Osteoblast (primary cell): ENCODE measurements at regions not wholly inside any gene's neighbourhood (a gene's known extent, or its start where the extent isn't known, plus 50 kb on each side); places are given as distances from the start of the nearest gene placed in this dataset.

Source experiments
- DNase-seq: peaks from one replicate; pipeline ENCODE4 v3.0.0; 2011; ENCODE audit warnings: low spot score, mixed read lengths; ENCODE audit not compliant: insufficient read length; ENCODE audit errors: missing footprints
- H2AFZ ChIP-seq: 2 replicates; pipeline ENCODE4 v1.6.0; 2011; ENCODE audit warnings: mild to moderate bottlenecking, low read length
- H3K27ac ChIP-seq: 2 replicates; pipeline ENCODE4 v1.5.1; 2011; ENCODE audit warnings: mild to moderate bottlenecking, low read depth, low read length, moderate library complexity
- H3K27me3 ChIP-seq: 2 replicates; pipeline ENCODE4 v1.6.0; 2012; ENCODE audit warnings: mild to moderate bottlenecking, control low read depth, inconsistent platforms, low read length, moderate library complexity; ENCODE audit not compliant: insufficient read depth
- H3K36me3 ChIP-seq: 2 replicates; pipeline ENCODE4 v1.5.1; 2011; ENCODE audit warnings: mild to moderate bottlenecking, low read length, control low read depth, moderate library complexity; ENCODE audit not compliant: insufficient read depth
- H3K4me1 ChIP-seq: 2 replicates; pipeline ENCODE4 v1.5.1; 2011; ENCODE audit warnings: mild to moderate bottlenecking, low read length, control low read depth, moderate library complexity; ENCODE audit not compliant: insufficient read depth
- H3K4me2 ChIP-seq: 2 replicates; pipeline ENCODE4 v1.6.0; 2011; ENCODE audit warnings: mild to moderate bottlenecking, low read length; ENCODE audit not compliant: insufficient read depth
- H3K4me3 ChIP-seq: fragments of 200-600 bp; sonication (generic); 3 replicates; pipeline ENCODE4 v1.5.1; 2012; ENCODE audit warnings: mild to moderate bottlenecking, low read length, inconsistent platforms; ENCODE audit not compliant: insufficient read depth
- H3K79me2 ChIP-seq: 2 replicates; pipeline ENCODE4 v1.6.0; 2012; ENCODE audit warnings: mild to moderate bottlenecking, low read length, control low read depth, inconsistent platforms; ENCODE audit not compliant: insufficient read depth
- H3K9me3 ChIP-seq: 2 replicates; pipeline ENCODE4 v1.5.1; 2011; ENCODE audit warnings: low read depth, low read length, control low read depth
- H4K20me1 ChIP-seq: 2 replicates; pipeline ENCODE4 v1.6.0; 2012; ENCODE audit warnings: mild to moderate bottlenecking, low read length, control low read depth; ENCODE audit not compliant: insufficient read depth
- TF ChIP-seq, protein P1 (sequence below): IDR thresholded peaks from 2 replicates; pipeline ENCODE4 v1.5.1; 2011; ENCODE audit warnings: mild to moderate bottlenecking, low read depth, low read length, moderate library complexity; ENCODE audit errors: extremely low read depth

GRCh38 chr11:79634905-79635304 is 194.1 kb upstream of the TENM4 start:
- TF ChIP-seq, protein P1, sequence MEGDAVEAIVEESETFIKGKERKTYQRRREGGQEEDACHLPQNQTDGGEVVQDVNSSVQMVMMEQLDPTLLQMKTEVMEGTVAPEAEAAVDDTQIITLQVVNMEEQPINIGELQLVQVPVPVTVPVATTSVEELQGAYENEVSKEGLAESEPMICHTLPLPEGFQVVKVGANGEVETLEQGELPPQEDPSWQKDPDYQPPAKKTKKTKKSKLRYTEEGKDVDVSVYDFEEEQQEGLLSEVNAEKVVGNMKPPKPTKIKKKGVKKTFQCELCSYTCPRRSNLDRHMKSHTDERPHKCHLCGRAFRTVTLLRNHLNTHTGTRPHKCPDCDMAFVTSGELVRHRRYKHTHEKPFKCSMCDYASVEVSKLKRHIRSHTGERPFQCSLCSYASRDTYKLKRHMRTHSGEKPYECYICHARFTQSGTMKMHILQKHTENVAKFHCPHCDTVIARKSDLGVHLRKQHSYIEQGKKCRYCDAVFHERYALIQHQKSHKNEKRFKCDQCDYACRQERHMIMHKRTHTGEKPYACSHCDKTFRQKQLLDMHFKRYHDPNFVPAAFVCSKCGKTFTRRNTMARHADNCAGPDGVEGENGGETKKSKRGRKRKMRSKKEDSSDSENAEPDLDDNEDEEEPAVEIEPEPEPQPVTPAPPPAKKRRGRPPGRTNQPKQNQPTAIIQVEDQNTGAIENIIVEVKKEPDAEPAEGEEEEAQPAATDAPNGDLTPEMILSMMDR = no peak
- Histone ChIP-seq H3K79me2 (no peaks in the 10 kb centered on the region), H3K27me3 (no peaks in the 10 kb centered on the region), H3K4me1 (no peaks in the 10 kb centered on the region), H3K36me3 (no peaks in the 10 kb centered on the region), H3K27ac (no peak overlapping the region), H3K9me3 (no peaks in the 10 kb centered on the region), H2AFZ (no peak overlapping the region), H3K4me3 (no peak overlapping the region), H4K20me1 (no peaks in the 10 kb centered on the region), H3K4me2 (no peak overlapping the region)
- DNase-seq = no peak

DNA sequence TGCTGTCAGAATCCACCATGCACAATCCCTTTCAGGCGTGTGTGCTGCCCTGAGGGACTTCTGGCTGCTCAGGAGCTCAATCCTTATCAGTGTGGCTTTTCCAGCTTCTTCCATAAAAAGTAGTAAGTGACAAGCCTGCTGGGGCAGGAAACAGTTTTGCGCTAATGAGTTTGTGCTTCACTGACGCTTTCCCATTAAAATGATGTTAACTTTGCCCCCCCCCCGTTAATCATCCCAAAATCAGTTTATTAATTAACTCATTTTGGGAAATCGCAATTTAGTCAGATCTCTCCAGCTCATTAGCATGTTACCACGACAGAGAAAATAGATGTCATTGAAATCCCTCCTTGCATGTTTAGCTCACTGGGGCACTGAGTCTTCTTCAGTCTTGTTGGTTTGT is 186.5 kb upstream of the TENM4 start:
- H3K27ac ChIP-seq = no peak overlapping the region
- H3K9me3 ChIP-seq = no peaks in the 10 kb centered on the region
- no peak overlapping the region for H3K4me2 ChIP-seq
- no peaks in the 10 kb centered on the region for H3K27me3 ChIP-seq
- no peak overlapping the region for H2AFZ ChIP-seq
- no peak for DNase-seq
- TF ChIP-seq, protein P1 = no peak
- H4K20me1 ChIP-seq = no peaks in the 10 kb centered on the region
- H3K4me3 ChIP-seq = no peak overlapping the region
- no peaks in the 10 kb centered on the region for H3K79me2 ChIP-seq
- H3K36me3 ChIP-seq = no peaks in the 10 kb centered on the region
- H3K4me1 ChIP-seq = no peaks in the 10 kb centered on the region

- Histone ChIP-seq H3K4me1 (no peaks in the 10 kb centered on the region), H3K4me2 (no peak overlapping the region), H2AFZ (peak overlapping the region; percentile 21), H3K27ac (no peak overlapping the region), H4K20me1 (no peaks in the 10 kb centered on the region), H3K27me3 (no peaks in the 10 kb centered on the region), H3K79me2 (no peaks in the 10 kb centered on the region), H3K4me3 (no peak overlapping the region), H3K9me3 (no peaks in the 10 kb centered on the region), H3K36me3 (no peaks in the 10 kb centered on the region)
- TF ChIP-seq, protein P1 = no peak
- no peak for DNase-seq
Measured at GRCh38 chr11:79626135-79627075, 185.6 kb upstream of the TENM4 start.

GRCh38 chr11:79623375-79623774 is 182.5 kb upstream of the TENM4 start:
- H3K4me3 ChIP-seq = no peak overlapping the region
- TF ChIP-seq, protein P1 = no peak
- no peaks in the 10 kb centered on the region for H3K9me3 ChIP-seq
- no peaks in the 10 kb centered on the region for H3K4me1 ChIP-seq
- no peak overlapping the region for H2AFZ ChIP-seq
- H3K27ac ChIP-seq = no peak overlapping the region
- DNase-seq = no peak
- no peaks in the 10 kb centered on the region for H4K20me1 ChIP-seq
- no peaks in the 10 kb centered on the region for H3K79me2 ChIP-seq
- no peaks in the 10 kb centered on the region for H3K27me3 ChIP-seq
- no peak overlapping the region for H3K4me2 ChIP-seq
- H3K36me3 ChIP-seq = no peaks in the 10 kb centered on the region
